ENCODE measurements at regions not wholly inside any gene's neighbourhood (a gene's known extent, or its start where the extent isn't known, plus 50 kb on each side); places are given as distances from the start of the nearest gene placed in this dataset.
"Not testable (repeated sequence)": the region's sequence is repeated elsewhere in the genome, so short reads cannot be mapped to it uniquely, and the experiment has no call there.

DNA sequence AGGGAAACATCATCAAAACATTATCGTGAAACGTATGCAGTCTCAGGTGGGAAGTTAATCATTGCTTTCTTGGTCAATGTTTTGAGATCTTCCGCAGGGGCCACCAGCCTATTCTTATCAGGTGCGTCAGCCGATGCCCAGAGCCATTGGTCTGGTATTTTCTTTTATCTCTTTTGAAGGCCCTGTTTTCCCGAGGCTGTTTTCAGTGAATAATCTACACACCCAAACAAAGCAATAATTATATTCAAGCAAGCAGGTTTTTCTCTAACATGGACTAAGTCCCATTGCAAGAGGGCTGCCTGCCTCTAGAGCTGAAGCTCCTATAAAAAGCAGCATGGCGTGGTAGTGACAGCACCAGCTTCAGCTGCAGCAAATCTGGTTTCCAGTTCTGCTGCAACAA, 430.0 kb upstream of the ID2 start:
- Histone ChIP-seq H3K27ac (ENCODE audit: low read depth) (no peak overlapping the region), H3K4me1 (ENCODE audit: insufficient read depth) (no peaks in the 10 kb centered on the region), H3K4me3 (ENCODE audit: low read depth, low read length) (no peak overlapping the region), H3K36me3 (ENCODE audit: insufficient read depth) (no peaks in the 10 kb centered on the region)
- no peak for DNase-seq (ENCODE audit: extremely low spot score)
- WGBS: 95% methylated on average over 7 of the region's 7 CpGs

GRCh38 chr2:8252997-8253694, 428.7 kb upstream of the ID2 start:
- no peak overlapping the region for H3K4me3 ChIP-seq (ENCODE audit: low read depth, low read length)
- DNase-seq (ENCODE audit: extremely low spot score): no peak
- WGBS: 82% methylated on average over 10 of the region's 10 CpGs
- no peaks in the 10 kb centered on the region for H3K4me1 ChIP-seq (ENCODE audit: insufficient read depth)
- H3K36me3 ChIP-seq (ENCODE audit: insufficient read depth): no peaks in the 10 kb centered on the region
- H3K27ac ChIP-seq (ENCODE audit: low read depth): no peak overlapping the region

DNA sequence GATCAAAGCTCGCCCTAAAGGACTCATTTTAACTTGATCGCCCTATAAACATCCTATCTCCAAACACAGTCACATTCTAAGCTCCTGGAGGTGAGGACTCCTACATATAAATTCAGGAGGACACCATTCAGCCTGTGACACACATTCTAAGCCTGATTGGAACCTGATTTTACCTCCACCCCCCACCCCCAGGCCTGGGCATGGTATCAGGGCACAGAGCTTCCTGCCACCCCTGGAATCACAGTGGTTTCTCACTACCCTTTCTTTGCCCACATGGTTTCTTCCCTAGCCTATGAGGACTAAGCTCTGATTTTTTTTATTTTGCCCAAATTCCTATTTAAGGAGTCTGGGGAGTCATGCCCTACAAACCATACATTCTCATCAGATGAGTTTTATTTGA, 428.1 kb upstream of the ID2 start:
- WGBS: 98% methylated on average over 2 of the region's 2 CpGs
- DNase-seq (ENCODE audit: extremely low spot score): no peak
- Histone ChIP-seq H3K36me3 (ENCODE audit: insufficient read depth) (no peaks in the 10 kb centered on the region), H3K4me3 (ENCODE audit: low read depth, low read length) (no peak overlapping the region), H3K27ac (ENCODE audit: low read depth) (no peak overlapping the region), H3K4me1 (ENCODE audit: insufficient read depth) (no peaks in the 10 kb centered on the region)

GRCh38 chr2:8254214-8254613, 427.6 kb upstream of the ID2 start:
- H3K27ac ChIP-seq (ENCODE audit: low read depth); H3K4me3 ChIP-seq (ENCODE audit: low read depth, low read length); DNase-seq (ENCODE audit: extremely low spot score); H3K4me1 ChIP-seq (ENCODE audit: insufficient read depth); H3K36me3 ChIP-seq (ENCODE audit: insufficient read depth): not testable (repeated sequence)

- Histone ChIP-seq H3K36me3 (ENCODE audit: insufficient read depth) (no peaks in the 10 kb centered on the region), H3K4me1 (ENCODE audit: insufficient read depth) (no peaks in the 10 kb centered on the region), H3K27ac (ENCODE audit: low read depth) (no peak overlapping the region), H3K4me3 (ENCODE audit: low read depth, low read length) (no peak overlapping the region)
- WGBS: 97% methylated on average over 7 of the region's 7 CpGs
- no peak for DNase-seq (ENCODE audit: extremely low spot score)
Measured at GRCh38 chr2:8254791-8255447, 426.9 kb upstream of the ID2 start.

DNA sequence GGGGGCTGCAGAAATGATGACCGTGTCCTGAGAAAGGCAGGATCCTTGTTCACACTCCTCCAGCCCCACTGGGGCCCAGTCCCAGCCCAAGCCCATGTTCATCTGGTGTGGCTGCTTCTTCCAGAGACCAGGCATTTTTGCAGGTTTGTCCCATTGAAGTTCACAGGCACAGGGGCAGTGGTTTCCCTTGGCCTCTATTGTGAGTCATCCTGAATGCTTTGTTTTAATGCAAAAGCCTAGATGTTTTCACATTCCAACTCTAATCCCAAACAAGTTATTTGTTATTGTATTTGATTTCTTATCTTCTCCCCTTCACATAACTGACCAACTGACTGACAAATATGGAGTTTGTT, 426.4 kb upstream of the ID2 start:
- 98% methylated on average over 1 of the region's 1 CpG for WGBS
- H3K4me1 ChIP-seq (ENCODE audit: insufficient read depth): no peaks in the 10 kb centered on the region
- no peak overlapping the region for H3K27ac ChIP-seq (ENCODE audit: low read depth)
- no peak overlapping the region for H3K4me3 ChIP-seq (ENCODE audit: low read depth, low read length)
- H3K36me3 ChIP-seq (ENCODE audit: insufficient read depth): no peaks in the 10 kb centered on the region
- no peak for DNase-seq (ENCODE audit: extremely low spot score)

DNA sequence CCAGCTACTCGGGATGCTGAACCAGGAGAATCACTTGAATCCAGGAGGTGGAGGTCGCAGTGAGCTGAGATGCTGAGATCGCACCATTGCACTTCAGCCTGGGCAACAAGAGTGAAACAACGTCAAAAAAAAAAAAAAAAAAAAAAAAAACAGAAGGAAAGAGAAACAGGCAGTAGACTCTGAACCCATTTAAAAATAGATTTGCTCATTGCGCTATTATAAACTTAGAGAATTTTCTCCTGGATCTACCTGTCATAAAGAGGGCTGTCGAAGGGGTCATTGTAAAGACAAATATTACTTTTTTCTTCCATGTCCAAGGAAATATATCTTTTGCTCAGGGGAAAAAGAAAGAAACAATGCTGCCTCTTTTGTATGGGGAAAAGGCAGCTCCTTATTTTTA, 425.0 kb upstream of the ID2 start:
- 89% methylated on average over 6 of the region's 6 CpGs for WGBS
- Histone ChIP-seq H3K4me1 (ENCODE audit: insufficient read depth) (no peaks in the 10 kb centered on the region), H3K27ac (ENCODE audit: low read depth) (no peak overlapping the region), H3K4me3 (ENCODE audit: low read depth, low read length) (no peak overlapping the region), H3K36me3 (ENCODE audit: insufficient read depth) (no peaks in the 10 kb centered on the region)
- DNase-seq (ENCODE audit: extremely low spot score): no peak

DNA sequence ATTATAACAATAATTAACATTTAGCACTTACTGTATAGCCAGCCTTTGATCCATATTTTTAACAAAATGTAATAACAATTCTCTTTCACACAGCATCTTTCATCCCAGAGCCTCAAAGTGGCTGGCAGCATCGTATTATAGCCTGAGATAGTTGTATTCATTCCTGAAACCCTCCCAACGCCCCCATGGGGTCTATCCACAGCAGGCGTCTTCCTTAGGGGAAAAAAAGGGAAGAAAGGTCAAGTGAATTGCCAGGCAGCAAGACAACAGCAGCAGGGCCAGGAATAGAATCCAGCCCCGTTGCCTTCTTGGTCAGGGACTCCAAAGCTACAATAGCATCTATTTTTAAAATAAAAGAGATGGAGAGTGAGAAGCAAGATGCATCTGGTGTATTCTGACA, 424.4 kb upstream of the ID2 start:
- WGBS: 64% methylated on average over 4 of the region's 4 CpGs
- Histone ChIP-seq H3K27ac (ENCODE audit: low read depth) (no peak overlapping the region), H3K4me1 (ENCODE audit: insufficient read depth) (no peaks in the 10 kb centered on the region), H3K36me3 (ENCODE audit: insufficient read depth) (no peaks in the 10 kb centered on the region), H3K4me3 (ENCODE audit: low read depth, low read length) (no peak overlapping the region)
- DNase-seq (ENCODE audit: extremely low spot score): no peak

GRCh38 chr2:8258406-8258805, 423.4 kb upstream of the ID2 start:
- WGBS: 96% methylated on average over 4 of the region's 4 CpGs
- Histone ChIP-seq H3K27ac (ENCODE audit: low read depth) (no peak overlapping the region), H3K4me1 (ENCODE audit: insufficient read depth) (no peaks in the 10 kb centered on the region), H3K36me3 (ENCODE audit: insufficient read depth) (no peaks in the 10 kb centered on the region), H3K4me3 (ENCODE audit: low read depth, low read length) (no peak overlapping the region)
- DNase-seq (ENCODE audit: extremely low spot score): no peak

DNA sequence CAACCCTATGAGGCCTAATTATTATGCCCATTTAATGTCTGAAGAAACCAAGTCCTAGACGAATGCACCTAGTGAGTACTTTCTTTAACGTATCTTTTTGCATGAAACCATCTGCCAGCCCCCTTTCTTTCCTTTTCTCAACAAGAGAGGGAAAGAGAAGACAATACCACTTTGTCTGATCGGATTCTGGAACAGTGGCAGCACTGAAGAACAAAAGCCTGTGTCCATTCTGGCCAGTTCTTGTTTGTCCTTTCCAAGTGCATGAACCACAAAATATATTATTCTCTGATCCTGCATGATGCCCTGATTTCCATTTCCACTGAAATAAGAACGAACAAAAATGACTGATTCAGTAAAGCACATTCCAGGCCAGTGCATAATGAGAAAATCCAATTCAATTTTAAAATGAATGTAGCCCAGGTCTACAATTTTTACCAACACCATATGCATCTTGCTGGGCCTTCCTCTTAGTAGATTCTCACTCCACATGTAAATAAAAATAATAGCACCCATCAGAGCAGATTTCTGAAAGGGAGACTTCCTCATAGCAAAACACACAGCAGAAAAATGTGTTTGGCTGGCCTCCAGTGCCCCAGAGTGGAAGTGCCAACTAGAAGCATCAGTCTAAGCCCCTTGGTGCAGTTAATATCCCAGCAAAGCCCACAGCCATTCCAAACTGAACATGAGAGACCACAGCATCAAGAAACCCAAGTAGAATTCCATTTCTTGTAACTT, 422.6 kb upstream of the ID2 start:
- Histone ChIP-seq H3K27ac (ENCODE audit: low read depth) (no peak overlapping the region), H3K4me3 (ENCODE audit: low read depth, low read length) (no peak overlapping the region), H3K4me1 (ENCODE audit: insufficient read depth) (no peaks in the 10 kb centered on the region), H3K36me3 (ENCODE audit: insufficient read depth) (no peaks in the 10 kb centered on the region)
- DNase-seq (ENCODE audit: extremely low spot score): no peak
- WGBS: 90% methylated on average over 4 of the region's 4 CpGs

DNA sequence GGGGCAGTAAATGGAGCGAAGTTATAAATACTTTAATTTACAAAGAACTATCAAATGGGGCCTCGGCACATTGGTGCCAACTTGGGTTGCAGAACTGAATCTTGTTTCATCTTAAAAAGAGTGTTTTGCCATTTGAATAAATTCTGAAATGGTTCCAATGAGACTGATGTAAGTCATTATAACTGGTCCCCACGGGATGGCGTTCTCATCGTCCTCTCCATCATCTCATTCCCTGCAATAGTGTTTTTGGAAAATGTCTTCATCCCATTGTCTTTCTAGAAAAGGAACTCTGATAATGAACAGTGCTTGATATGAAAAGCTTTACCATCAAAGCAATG, 422.0 kb upstream of the ID2 start:
- 95% methylated on average over 5 of the region's 5 CpGs for WGBS
- Histone ChIP-seq H3K36me3 (ENCODE audit: insufficient read depth) (no peaks in the 10 kb centered on the region), H3K4me1 (ENCODE audit: insufficient read depth) (no peaks in the 10 kb centered on the region), H3K4me3 (ENCODE audit: low read depth, low read length) (no peak overlapping the region), H3K27ac (ENCODE audit: low read depth) (no peak overlapping the region)
- DNase-seq (ENCODE audit: extremely low spot score): no peak

GRCh38 chr2:8260213-8260612, 421.6 kb upstream of the ID2 start:
- Histone ChIP-seq H3K4me1 (ENCODE audit: insufficient read depth) (no peaks in the 10 kb centered on the region), H3K36me3 (ENCODE audit: insufficient read depth) (no peaks in the 10 kb centered on the region), H3K4me3 (ENCODE audit: low read depth, low read length) (no peak overlapping the region), H3K27ac (ENCODE audit: low read depth) (no peak overlapping the region)
- no peak for DNase-seq (ENCODE audit: extremely low spot score)
- WGBS: 91% methylated on average over 11 of the region's 11 CpGs

DNA sequence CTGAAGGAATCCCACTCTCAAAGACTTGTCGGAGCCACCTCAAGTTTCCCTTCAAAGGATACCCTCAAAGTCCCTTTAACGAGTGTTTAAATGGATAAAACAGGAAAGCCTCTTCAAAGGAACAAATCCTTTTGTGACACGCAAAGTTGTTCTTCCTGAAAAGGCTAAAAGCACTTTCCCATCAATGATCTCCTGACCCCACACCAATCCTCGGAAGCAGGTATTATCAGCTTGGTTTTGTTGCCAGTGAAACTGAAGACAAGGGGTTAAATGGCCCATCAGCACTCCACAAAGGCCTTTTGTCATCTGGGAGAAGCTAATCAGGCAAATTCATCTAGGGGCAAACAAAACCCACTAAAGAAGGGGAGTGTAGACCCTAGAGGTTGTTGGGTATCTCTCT, 418.0 kb upstream of the ID2 start:
- no peak for DNase-seq (ENCODE audit: extremely low spot score)
- no peak overlapping the region for H3K4me3 ChIP-seq (ENCODE audit: low read depth, low read length)
- no peak overlapping the region for H3K27ac ChIP-seq (ENCODE audit: low read depth)
- WGBS: 85% methylated on average over 4 of the region's 4 CpGs
- H3K36me3 ChIP-seq (ENCODE audit: insufficient read depth): no peaks in the 10 kb centered on the region
- no peaks in the 10 kb centered on the region for H3K4me1 ChIP-seq (ENCODE audit: insufficient read depth)

DNA sequence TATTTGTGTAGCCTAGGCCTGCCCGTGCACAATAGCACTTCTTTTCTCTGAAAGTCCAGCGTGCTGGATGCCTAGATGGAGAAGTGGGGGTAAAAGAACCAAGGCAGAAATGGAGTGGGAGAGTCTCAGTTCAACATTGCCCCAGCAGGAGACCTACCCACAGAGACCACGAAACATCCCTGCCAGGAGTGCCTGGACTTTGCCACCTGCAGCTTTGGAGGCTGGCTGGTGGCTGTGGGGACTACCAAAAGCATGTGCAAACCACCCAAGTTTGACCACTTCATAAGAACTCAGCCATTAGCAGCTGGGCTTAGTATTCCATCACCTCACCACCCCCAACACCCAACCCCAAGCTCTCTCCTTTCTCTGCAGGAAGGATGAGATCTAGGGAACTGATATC, 416.9 kb upstream of the ID2 start:
- H3K27ac ChIP-seq (ENCODE audit: low read depth): no peak overlapping the region
- DNase-seq (ENCODE audit: extremely low spot score): no peak
- no peaks in the 10 kb centered on the region for H3K4me1 ChIP-seq (ENCODE audit: insufficient read depth)
- 97% methylated on average over 3 of the region's 3 CpGs for WGBS
- no peaks in the 10 kb centered on the region for H3K36me3 ChIP-seq (ENCODE audit: insufficient read depth)
- no peak overlapping the region for H3K4me3 ChIP-seq (ENCODE audit: low read depth, low read length)
